AG04449 (cell line): ENCODE measurements at regions not wholly inside any gene's neighbourhood (a gene's known extent, or its start where the extent isn't known, plus 50 kb on each side); places are given as distances from the start of the nearest gene placed in this dataset.

Experiments
- CTCF ChIA-PET: fragments of 350-600 bp; formaldehyde crosslinking; extraction: SDS; loops from one replicate; lab custom pipeline; 2021; ENCODE audit warnings: antibody characterized with exemption; lab: Yijun Ruan, JAX
- POLR2A ChIA-PET: fragments of 400-600, 350-600 bp; formaldehyde crosslinking; extraction: SDS; loops from one replicate; lab custom pipeline; 2020; ENCODE audit warnings: antibody characterized with exemption, inconsistent platforms; lab: Yijun Ruan, JAX
- DNase-seq: peaks from one replicate; pipeline ENCODE4 v3.0.0-alpha.2; 2010; ENCODE audit warnings: low read depth, low spot score
- H3K4me3 ChIP-seq: 2 replicates; pipeline ENCODE4 v1.5.1; 2011; ENCODE audit warnings: low read depth, mild to moderate bottlenecking, control low read depth, low read length
- TF ChIP-seq, protein P1 (sequence below): IDR thresholded peaks from one replicate; pipeline ENCODE4 v1.5.1; 2011; ENCODE audit warnings: mild to moderate bottlenecking, moderate library complexity, low read length, control low read depth, inconsistent platforms; ENCODE audit not compliant: insufficient read depth; ENCODE audit errors: missing control alignments

- TF ChIP-seq, protein P1, sequence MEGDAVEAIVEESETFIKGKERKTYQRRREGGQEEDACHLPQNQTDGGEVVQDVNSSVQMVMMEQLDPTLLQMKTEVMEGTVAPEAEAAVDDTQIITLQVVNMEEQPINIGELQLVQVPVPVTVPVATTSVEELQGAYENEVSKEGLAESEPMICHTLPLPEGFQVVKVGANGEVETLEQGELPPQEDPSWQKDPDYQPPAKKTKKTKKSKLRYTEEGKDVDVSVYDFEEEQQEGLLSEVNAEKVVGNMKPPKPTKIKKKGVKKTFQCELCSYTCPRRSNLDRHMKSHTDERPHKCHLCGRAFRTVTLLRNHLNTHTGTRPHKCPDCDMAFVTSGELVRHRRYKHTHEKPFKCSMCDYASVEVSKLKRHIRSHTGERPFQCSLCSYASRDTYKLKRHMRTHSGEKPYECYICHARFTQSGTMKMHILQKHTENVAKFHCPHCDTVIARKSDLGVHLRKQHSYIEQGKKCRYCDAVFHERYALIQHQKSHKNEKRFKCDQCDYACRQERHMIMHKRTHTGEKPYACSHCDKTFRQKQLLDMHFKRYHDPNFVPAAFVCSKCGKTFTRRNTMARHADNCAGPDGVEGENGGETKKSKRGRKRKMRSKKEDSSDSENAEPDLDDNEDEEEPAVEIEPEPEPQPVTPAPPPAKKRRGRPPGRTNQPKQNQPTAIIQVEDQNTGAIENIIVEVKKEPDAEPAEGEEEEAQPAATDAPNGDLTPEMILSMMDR = no peak
- CTCF ChIA-PET = no interaction called here
- no peak for DNase-seq
- H3K4me3 ChIP-seq = no peak overlapping the region
- POLR2A ChIA-PET = no interaction called here
Observed at GRCh38 chr7:123351516-123352505, 152.0 kb upstream of the SLC13A1 start.

- CTCF ChIA-PET = no interaction called here
Observed at GRCh38 chr7:123351027-123351426, 151.3 kb upstream of the SLC13A1 start.

GRCh38 chr7:123348690-123349089 lies 148.9 kb upstream of the SLC13A1 start:
- DNase-seq = no peak
- ChIA-PET CTCF (no interaction called here), POLR2A (no interaction called here)
- TF ChIP-seq, protein P1 = no peak
- H3K4me3 ChIP-seq = no peak overlapping the region

More at GRCh38 chr7:123351027-123351426, 151.3 kb upstream of the SLC13A1 start:
- H3K4me3 ChIP-seq = no peak overlapping the region
- TF ChIP-seq, protein P1 = no peak
- POLR2A ChIA-PET = no interaction called here
- no peak for DNase-seq

DNA sequence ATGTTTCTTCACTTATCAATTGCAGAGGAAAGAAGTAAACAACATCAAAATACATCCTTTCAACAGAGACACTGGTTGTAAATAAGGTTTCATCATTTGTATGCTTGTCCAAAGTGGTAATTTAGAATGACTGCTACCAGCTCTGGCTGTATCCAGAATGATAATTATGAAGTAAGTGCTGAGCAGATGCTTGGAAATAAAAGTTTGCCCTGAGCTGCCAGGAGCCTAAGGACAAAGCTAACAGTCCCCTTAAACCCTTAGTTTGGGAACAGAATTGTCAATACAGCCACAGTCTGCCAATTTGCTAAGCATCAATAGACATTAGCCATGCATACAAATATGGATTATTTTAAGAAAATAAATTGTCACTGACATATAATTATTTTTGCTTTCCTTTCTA lies 147.0 kb upstream of the SLC13A1 start:
- TF ChIP-seq, protein P1 = no peak
- POLR2A ChIA-PET = no interaction called here
- CTCF ChIA-PET = no interaction called here
- H3K4me3 ChIP-seq = no peak overlapping the region
- DNase-seq = no peak

DNA sequence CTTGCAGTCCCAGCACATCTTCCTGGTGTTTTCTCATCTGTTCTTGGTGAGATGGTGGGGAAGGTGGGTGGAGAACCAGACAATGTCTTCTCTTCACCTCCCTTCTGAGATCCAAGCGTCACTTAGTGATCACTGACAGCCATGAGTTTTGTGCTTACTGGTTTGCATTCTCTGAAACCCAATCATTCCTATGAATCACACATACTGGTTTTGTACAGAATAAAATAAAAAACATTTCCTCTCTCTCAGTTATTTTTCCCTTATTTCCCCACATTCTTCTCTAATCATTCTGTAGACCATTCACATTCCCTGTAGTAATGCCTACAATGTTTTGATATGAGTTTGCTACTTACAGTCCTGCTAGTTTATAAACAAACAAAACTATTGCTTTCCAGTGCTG lies 143.8 kb upstream of the SLC13A1 start:
- TF ChIP-seq, protein P1 = no peak
- no peak overlapping the region for H3K4me3 ChIP-seq
- DNase-seq = no peak
- POLR2A ChIA-PET = no interaction called here
- CTCF ChIA-PET = no interaction called here

- CTCF ChIA-PET = no interaction called here
- no peak for DNase-seq
- H3K4me3 ChIP-seq = no peak overlapping the region
- POLR2A ChIA-PET = no interaction called here
- TF ChIP-seq, protein P1 = no peak
Observed at GRCh38 chr7:123341102-123341501, 141.3 kb upstream of the SLC13A1 start.
